Subcutaneous abdominal adipose tissue (tissue), 5 donors: ENCODE measurements at regions not wholly inside any gene's neighbourhood (a gene's known extent, or its start where the extent isn't known, plus 50 kb on each side); places are given as distances from the start of the nearest gene placed in this dataset.

Source experiments
- H3K27ac ChIP-seq: one replicate; pipeline ENCODE4 v1.7.0; 2013; ENCODE audit warnings: low read depth, mild to moderate bottlenecking, inconsistent platforms, low read length, moderate library complexity
- H3K27me3 ChIP-seq, 5 donors: one replicate each; pipeline ENCODE4 v1.7.0; 2013; ENCODE audit warnings: low read length in 5 of 5, inconsistent platforms in 1 of 5; ENCODE audit not compliant: control insufficient read depth in 5 of 5, insufficient read depth in 4 of 5
- H3K36me3 ChIP-seq, 5 donors: one replicate each; pipeline ENCODE4 v1.7.0; 2013; ENCODE audit warnings: low read length in 5 of 5; ENCODE audit not compliant: control insufficient read depth in 5 of 5, insufficient read depth in 5 of 5
- H3K4me1 ChIP-seq, 5 donors: one replicate each; pipeline ENCODE4 v1.7.0; 2013; ENCODE audit warnings: low read length in 5 of 5, mild to moderate bottlenecking in 3 of 5, moderate library complexity in 1 of 5; ENCODE audit not compliant: control insufficient read depth in 5 of 5, insufficient read depth in 5 of 5
- H3K4me3 ChIP-seq, 5 donors: one replicate each; pipeline ENCODE4 v1.7.0; 2013; ENCODE audit warnings: low read length in 5 of 5, low read depth in 1 of 5
- H3K9ac ChIP-seq, 5 donors: one replicate each; pipeline ENCODE4 v1.7.0; 2013; ENCODE audit warnings: low read length in 5 of 5, mild to moderate bottlenecking in 4 of 5, moderate library complexity in 3 of 5
- H3K9me3 ChIP-seq, 5 donors: one replicate each; pipeline ENCODE4 v1.7.0; 2013; ENCODE audit warnings: low read length in 5 of 5; ENCODE audit not compliant: control insufficient read depth in 5 of 5
- donor health status: healthy.
- donor health status: healthy.
- donor health status: healthy.
- donor health status: healthy.
- donor health status: healthy.

- H3K4me3 ChIP-seq = no peak overlapping the region
- H3K27me3 ChIP-seq = no peaks in the 10 kb centered on the region
- peaks cover 0 to 21% (median 14%) of the 10 kb centered on the region in 5 donors for H3K4me1 ChIP-seq
- H3K9me3 ChIP-seq = no peaks in the 10 kb centered on the region
- no peak overlapping the region for H3K9ac ChIP-seq
- H3K36me3 ChIP-seq = no peaks in the 10 kb centered on the region
- no peak overlapping the region for H3K27ac ChIP-seq
These were observed 403.0 kb downstream of the ZNF608 start for GRCh38 chr5:124343451-124343867.

DNA sequence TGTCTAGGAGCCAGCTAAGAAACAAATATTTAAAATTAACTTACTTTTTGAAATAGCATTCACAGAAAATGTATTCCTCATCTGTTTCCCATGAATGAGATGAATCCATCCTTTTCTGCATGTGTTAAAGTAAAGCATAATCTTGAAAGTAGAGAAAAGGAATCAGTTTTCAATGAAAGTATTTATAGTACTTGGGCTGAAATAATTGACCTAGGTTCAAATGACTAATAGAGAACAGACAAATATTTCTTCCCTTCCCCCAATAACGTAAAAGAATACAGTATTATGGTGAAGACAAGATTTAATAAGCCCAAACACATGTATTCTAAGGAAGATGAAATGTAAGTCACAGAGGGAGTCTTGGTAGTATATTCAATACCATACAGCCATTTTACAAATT is 403.5 kb downstream of the ZNF608 start:
- Histone ChIP-seq H3K9me3 (no peaks in the 10 kb centered on the region), H3K36me3 (no peaks in the 10 kb centered on the region), H3K4me1 (peaks cover 0 to 21% (median 14%) of the 10 kb centered on the region in 5 donors), H3K27me3 (no peaks in the 10 kb centered on the region), H3K27ac (no peak overlapping the region), H3K9ac (no peak overlapping the region), H3K4me3 (no peak overlapping the region)

DNA sequence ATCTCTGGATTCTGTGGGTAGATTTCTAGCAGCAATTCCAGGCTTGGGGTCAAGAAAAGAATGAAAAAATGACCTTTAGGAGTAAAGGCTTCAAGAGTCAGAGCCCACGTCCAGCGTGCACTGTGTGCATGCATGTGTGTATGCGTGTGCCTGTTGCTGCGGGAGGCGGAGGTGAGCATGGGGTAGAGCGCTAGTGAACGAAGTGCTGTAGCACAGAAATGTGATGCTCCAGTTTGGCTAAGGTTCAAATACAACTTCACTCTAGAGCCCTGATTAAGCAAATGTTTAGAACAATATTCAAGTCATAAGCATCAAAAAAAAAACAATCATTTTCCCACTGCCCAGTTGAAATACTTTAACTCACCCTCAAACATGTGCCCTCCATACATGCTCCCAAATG is 403.9 kb downstream of the ZNF608 start:
- no peak overlapping the region for H3K27ac ChIP-seq
- H3K27me3 ChIP-seq = no peaks in the 10 kb centered on the region
- H3K4me3 ChIP-seq = no peak overlapping the region

DNA sequence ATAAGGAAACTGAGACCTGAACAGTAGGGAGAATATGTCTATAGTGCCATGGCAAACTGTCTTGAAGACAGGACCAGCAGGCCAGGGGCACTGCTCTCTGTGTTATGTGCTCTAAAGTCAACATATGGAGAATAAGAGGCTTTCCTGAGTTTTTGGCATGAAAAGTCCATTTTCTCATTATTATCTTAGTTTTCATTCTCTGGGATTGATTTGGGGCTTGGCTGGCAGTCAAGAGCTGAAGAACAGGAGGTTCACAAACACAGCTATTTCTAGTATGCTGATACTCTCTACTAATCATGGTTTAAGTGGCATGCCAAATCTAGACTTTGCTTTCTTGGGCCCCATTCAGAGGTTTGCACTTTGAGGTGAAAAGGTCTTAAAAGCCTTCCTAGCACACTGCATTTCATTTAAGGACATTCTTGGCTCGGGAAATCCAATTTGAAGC is 404.4 kb downstream of the ZNF608 start:
- Histone ChIP-seq H3K4me1 (peaks cover 0 to 21% (median 14%) of the 10 kb centered on the region in 5 donors), H3K36me3 (no peaks in the 10 kb centered on the region), H3K9ac (no peak overlapping the region), H3K9me3 (no peaks in the 10 kb centered on the region), H3K27ac (no peak overlapping the region), H3K27me3 (no peaks in the 10 kb centered on the region), H3K4me3 (no peak overlapping the region)

More for the DNA sequence above, 403.9 kb downstream of the ZNF608 start:
- H3K9me3 ChIP-seq = no peaks in the 10 kb centered on the region
- no peaks in the 10 kb centered on the region for H3K36me3 ChIP-seq
- peaks cover 0 to 21% (median 14%) of the 10 kb centered on the region in 5 donors for H3K4me1 ChIP-seq
- H3K9ac ChIP-seq = no peak overlapping the region

DNA sequence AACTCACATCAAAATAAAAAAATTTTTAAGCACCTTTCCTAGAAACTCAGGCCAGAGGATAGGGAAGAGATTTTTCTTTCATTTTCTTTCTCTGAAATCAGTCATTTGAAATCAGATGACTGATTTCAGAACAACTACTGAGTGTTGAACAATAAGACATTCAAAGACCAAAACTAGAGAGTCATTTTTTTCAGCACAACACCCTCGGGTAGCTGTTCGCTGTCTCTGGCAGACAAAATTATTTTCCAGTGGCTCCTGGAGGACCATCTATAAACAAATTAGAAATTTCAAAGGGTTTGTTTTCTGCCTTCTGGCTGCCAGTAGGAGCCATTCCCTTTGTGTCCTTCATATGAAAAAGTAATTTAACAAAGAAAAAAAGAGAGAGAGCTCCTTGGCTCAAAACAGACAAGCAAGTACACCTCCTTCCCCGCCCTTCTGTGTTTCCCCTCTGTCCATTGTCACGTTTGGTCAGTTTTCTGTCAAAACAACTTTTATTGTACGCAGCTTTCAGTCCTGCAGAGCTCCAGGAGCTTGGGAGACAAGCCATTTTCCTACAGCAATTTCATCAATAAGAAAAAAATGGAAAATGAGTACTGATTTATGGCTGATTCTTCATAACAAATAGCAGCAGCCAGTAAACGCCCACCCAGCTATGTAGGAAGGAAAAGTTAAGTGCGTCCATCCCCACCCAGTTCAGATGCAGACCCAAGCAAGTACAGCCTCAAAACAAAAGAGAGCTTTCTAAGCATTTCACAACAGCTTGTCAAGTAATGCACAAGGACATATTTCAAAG is 405.2 kb downstream of the ZNF608 start:
- Histone ChIP-seq H3K27me3 (no peaks in the 10 kb centered on the region), H3K4me3 (peak overlapping the region in 3 of 5 donors; percentile 9 to 36 (median 30)), H3K36me3 (no peaks in the 10 kb centered on the region), H3K9ac (no peak overlapping the region), H3K9me3 (no peaks in the 10 kb centered on the region), H3K4me1 (peaks cover 0 to 21% (median 14%) of the 10 kb centered on the region in 5 donors), H3K27ac (no peak overlapping the region)

DNA sequence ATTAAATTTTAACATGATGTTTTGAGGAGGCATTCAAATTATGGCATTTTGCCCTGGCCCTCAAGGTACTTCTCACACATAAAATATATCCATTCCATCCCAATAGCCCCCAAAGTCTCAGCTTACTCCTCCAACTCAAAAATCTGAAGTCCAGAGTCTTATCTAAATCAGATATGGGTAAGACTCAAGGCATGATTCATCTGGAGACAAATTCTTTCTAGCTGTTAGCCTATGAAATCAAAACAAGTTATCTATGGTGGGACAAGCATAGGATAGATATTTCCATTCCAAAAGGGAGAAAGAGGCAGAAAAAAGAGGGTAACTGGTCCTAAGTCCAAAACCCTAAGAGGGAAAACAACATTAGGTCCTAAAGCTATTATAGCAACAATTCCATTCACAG is 408.4 kb downstream of the ZNF608 start:
- no peak overlapping the region for H3K4me3 ChIP-seq
- no peaks in the 10 kb centered on the region for H3K27me3 ChIP-seq
- no peaks in the 10 kb centered on the region for H3K36me3 ChIP-seq
- no peak overlapping the region for H3K9ac ChIP-seq
- H3K27ac ChIP-seq = no peak overlapping the region
- no peaks in the 10 kb centered on the region for H3K9me3 ChIP-seq
- H3K4me1 ChIP-seq = peaks cover 0 to 21% (median 14%) of the 10 kb centered on the region in 5 donors

- H3K4me1 ChIP-seq = no peaks in the 10 kb centered on the region
- H3K9ac ChIP-seq = no peak overlapping the region
- no peak overlapping the region for H3K27ac ChIP-seq
- H3K9me3 ChIP-seq = peaks cover 0 to 4% (median 0%) of the 10 kb centered on the region in 5 donors
- H3K27me3 ChIP-seq = no peaks in the 10 kb centered on the region
- H3K36me3 ChIP-seq = no peaks in the 10 kb centered on the region
- no peak overlapping the region for H3K4me3 ChIP-seq
These were observed 413.0 kb downstream of the ZNF608 start for GRCh38 chr5:124333298-124333979.

DNA sequence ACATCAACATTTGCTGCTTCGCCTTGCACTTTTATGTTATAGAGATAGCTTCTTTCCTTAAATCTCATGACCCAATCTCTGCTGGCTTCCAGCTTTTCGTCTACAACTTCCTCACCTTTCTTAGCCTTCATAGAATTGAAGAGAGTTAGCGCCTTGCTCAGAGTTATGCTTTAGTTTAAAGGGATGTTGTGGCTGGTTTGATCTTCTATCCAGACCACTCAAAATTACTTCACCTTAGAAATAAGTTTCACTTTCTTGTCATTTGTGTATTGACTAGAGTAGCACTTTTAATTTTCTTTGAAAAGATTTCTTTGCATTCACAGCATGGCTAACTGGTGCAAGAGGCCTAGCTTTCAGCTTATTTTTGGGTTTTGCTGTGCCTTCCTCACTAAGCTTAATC is 414.2 kb downstream of the ZNF608 start:
- H3K9ac ChIP-seq = no peak overlapping the region
- peaks cover 0 to 5% (median 0%) of the 10 kb centered on the region in 5 donors for H3K4me1 ChIP-seq
- no peaks in the 10 kb centered on the region for H3K36me3 ChIP-seq
- no peak overlapping the region for H3K4me3 ChIP-seq
- H3K27me3 ChIP-seq = no peaks in the 10 kb centered on the region
- H3K27ac ChIP-seq = no peak overlapping the region
- H3K9me3 ChIP-seq = peaks cover 0 to 4% (median 0%) of the 10 kb centered on the region in 5 donors

DNA sequence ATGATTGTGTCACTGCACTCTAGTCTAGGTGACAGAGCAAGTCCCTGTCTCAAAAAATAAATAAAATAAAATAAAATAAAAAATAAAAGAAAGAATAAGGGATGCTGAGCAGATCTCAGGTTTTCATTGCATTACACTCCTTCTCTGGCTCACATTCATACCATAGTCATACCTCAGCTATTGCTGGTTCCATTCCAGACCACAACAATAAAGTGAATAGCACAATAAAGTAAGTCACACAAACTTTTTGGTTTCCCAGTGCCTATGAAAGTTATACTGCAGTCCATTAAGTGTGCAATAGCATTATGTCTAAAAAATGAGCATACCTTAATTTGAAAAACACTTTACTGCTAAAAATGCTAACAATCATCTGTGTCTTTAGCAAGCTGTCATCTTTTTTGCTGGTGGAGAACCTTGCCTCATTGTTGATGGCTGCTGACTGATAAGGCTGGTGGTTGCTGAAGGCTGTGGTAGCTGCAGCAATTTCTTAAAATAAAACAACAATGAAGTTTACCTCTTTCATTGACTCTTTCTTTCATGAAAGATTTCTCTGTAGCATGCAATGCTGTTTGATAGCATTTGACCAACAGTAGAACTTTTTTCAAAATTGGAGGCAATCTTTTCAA is 415.7 kb downstream of the ZNF608 start:
- H3K27ac ChIP-seq = no peak overlapping the region
- H3K9ac ChIP-seq = no peak overlapping the region
- H3K4me1 ChIP-seq = peaks cover 0 to 5% (median 0%) of the 10 kb centered on the region in 5 donors
- H3K27me3 ChIP-seq = no peaks in the 10 kb centered on the region
- peaks cover 0 to 4% (median 0%) of the 10 kb centered on the region in 5 donors for H3K9me3 ChIP-seq
- H3K36me3 ChIP-seq = no peaks in the 10 kb centered on the region
- H3K4me3 ChIP-seq = no peak overlapping the region

DNA sequence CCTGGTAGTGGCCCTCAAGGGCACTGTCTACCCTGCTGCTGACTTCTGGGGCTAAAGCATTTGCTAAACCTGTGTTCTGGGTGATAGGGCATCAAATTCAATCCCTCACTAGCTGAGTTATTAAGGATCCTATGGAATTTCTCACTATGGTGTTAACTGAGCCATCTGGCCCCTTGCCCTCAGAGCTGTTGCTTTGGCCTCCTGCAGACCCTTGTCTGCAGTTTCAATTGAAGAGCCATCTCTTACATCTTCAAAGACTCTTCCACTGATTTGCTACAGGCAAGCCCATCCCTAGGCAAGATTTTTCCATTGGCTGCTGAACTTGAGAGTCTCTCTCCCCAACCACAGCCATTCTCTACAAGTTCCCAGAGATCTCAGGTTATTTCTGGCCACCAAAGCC is 418.2 kb downstream of the ZNF608 start:
- peaks cover 0 to 5% (median 0%) of the 10 kb centered on the region in 5 donors for H3K4me1 ChIP-seq
- H3K27me3 ChIP-seq = no peaks in the 10 kb centered on the region
- H3K9ac ChIP-seq = no peak overlapping the region
- H3K9me3 ChIP-seq = peaks cover 0 to 4% (median 0%) of the 10 kb centered on the region in 5 donors
- no peak overlapping the region for H3K27ac ChIP-seq
- H3K4me3 ChIP-seq = no peak overlapping the region
- no peaks in the 10 kb centered on the region for H3K36me3 ChIP-seq
